CD1c-positive myeloid dendritic cell (primary cell): ENCODE measurements at regions not wholly inside any gene's neighbourhood (a gene's known extent, or its start where the extent isn't known, plus 50 kb on each side); places are given as distances from the start of the nearest gene placed in this dataset.

ENCODE experiments used
- DNase-seq: peaks from one replicate; pipeline ENCODE4 v3.0.0-alpha.2; 2016; ENCODE audit errors: extremely low spot score

GRCh38 chr6:132100388-132100990 lies 149.3 kb upstream of the CCN2 start:
- DNase-seq, result no peak

GRCh38 chr6:132096996-132097395 lies 145.8 kb upstream of the CCN2 start:
- DNase-seq, result no peak

GRCh38 chr6:132096245-132096644 lies 145.1 kb upstream of the CCN2 start:
- DNase-seq, result no peak

GRCh38 chr6:132089173-132089572 lies 138.0 kb upstream of the CCN2 start:
- DNase-seq, result no peak

GRCh38 chr6:132088150-132088549 lies 137.0 kb upstream of the CCN2 start:
- DNase-seq, result no peak

GRCh38 chr6:132087391-132087790 lies 136.2 kb upstream of the CCN2 start:
- DNase-seq, result no peak

GRCh38 chr6:132085731-132086130 lies 134.6 kb upstream of the CCN2 start:
- no peak for DNase-seq

GRCh38 chr6:132084811-132085509 lies 133.8 kb upstream of the CCN2 start:
- DNase-seq, result no peak

GRCh38 chr6:132082421-132082820 lies 131.2 kb upstream of the CCN2 start:
- no peak for DNase-seq

- DNase-seq, result no peak
Measured at GRCh38 chr6:132081338-132081737, 130.2 kb upstream of the CCN2 start.

GRCh38 chr6:132079286-132079685 lies 128.1 kb upstream of the CCN2 start:
- no peak for DNase-seq

GRCh38 chr6:132076452-132076851 lies 125.3 kb upstream of the CCN2 start:
- DNase-seq, result no peak

GRCh38 chr6:132072831-132073230 lies 121.7 kb upstream of the CCN2 start:
- no peak for DNase-seq

GRCh38 chr6:132072271-132072670 lies 121.1 kb upstream of the CCN2 start:
- no peak for DNase-seq

- DNase-seq, result no peak
Measured at GRCh38 chr6:132070356-132070755, 119.2 kb upstream of the CCN2 start.

- DNase-seq, result no peak
Measured at GRCh38 chr6:132068766-132069165, 117.6 kb upstream of the CCN2 start.

- DNase-seq, result no peak
Measured at GRCh38 chr6:132067286-132067685, 116.1 kb upstream of the CCN2 start.

- DNase-seq, result no peak
Measured at GRCh38 chr6:132065556-132065955, 114.4 kb upstream of the CCN2 start.

- DNase-seq, result no peak
Measured at GRCh38 chr6:132063738-132064137, 112.6 kb upstream of the CCN2 start.

GRCh38 chr6:132063204-132063603 lies 112.0 kb upstream of the CCN2 start:
- no peak for DNase-seq

- no peak for DNase-seq
Measured at GRCh38 chr6:132062626-132063025, 111.5 kb upstream of the CCN2 start.

GRCh38 chr6:132061381-132061780 lies 110.2 kb upstream of the CCN2 start:
- DNase-seq, result no peak

GRCh38 chr6:132060591-132060990 lies 109.4 kb upstream of the CCN2 start:
- no peak for DNase-seq

GRCh38 chr6:132058975-132059374 lies 107.8 kb upstream of the CCN2 start:
- DNase-seq, result no peak
